ENCODE measurements at regions not wholly inside any gene's neighbourhood (a gene's known extent, or its start where the extent isn't known, plus 50 kb on each side); places are given as distances from the start of the nearest gene placed in this dataset.
A peak's percentile ranks its signal among the peaks of the same experiment; 100 is the strongest.
"Not testable (repeated sequence)": the region's sequence is repeated elsewhere in the genome, so short reads cannot be mapped to it uniquely, and the experiment has no call there.

GRCh38 chr7:66413379-66414114 lies 208.4 kb downstream of the TPST1 start:
- peak; percentile 96 to 100 for DNase-seq

GRCh38 chr7:66415659-66416265 lies 210.6 kb downstream of the TPST1 start:
- DNase-seq, result no peak

- DNase-seq, result no peak
Measured at GRCh38 chr7:66418537-66418936, 210.1 kb upstream of the KCTD7 start.

GRCh38 chr7:66419210-66419609 lies 209.5 kb upstream of the KCTD7 start:
- no peak for DNase-seq

- DNase-seq, result no peak
Measured at GRCh38 chr7:66421830-66422475, 206.7 kb upstream of the KCTD7 start.

- no peak for DNase-seq
Measured at GRCh38 chr7:66423729-66424128, 205.0 kb upstream of the KCTD7 start.

- no peak for DNase-seq
Measured at GRCh38 chr7:66426332-66426731, 202.3 kb upstream of the KCTD7 start.

- no peak for DNase-seq
Measured at GRCh38 chr7:66426996-66427395, 201.7 kb upstream of the KCTD7 start.

- no peak for DNase-seq
Measured at GRCh38 chr7:66427956-66428355, 200.7 kb upstream of the KCTD7 start.

GRCh38 chr7:66429498-66430163 lies 199.1 kb upstream of the KCTD7 start:
- no peak for DNase-seq

- DNase-seq, result peak; percentile 15 to 61
Measured at GRCh38 chr7:66430164-66430545, 198.5 kb upstream of the KCTD7 start.

GRCh38 chr7:66438703-66439405 lies 189.8 kb upstream of the KCTD7 start:
- not testable (repeated sequence) for DNase-seq

- peak; percentile 95 to 97 for DNase-seq
Measured at GRCh38 chr7:66442385-66442784, 186.3 kb upstream of the KCTD7 start.

GRCh38 chr7:66443946-66444345 lies 184.7 kb upstream of the KCTD7 start:
- DNase-seq, result no peak

- not testable (repeated sequence) for DNase-seq
Measured at GRCh38 chr7:66447007-66447406, 181.7 kb upstream of the KCTD7 start.

GRCh38 chr7:66450814-66451213 lies 177.9 kb upstream of the KCTD7 start:
- not testable (repeated sequence) for DNase-seq

- DNase-seq, result not testable (repeated sequence)
Measured at GRCh38 chr7:66451713-66452112, 177.0 kb upstream of the KCTD7 start.

GRCh38 chr7:66452165-66452564 lies 176.5 kb upstream of the KCTD7 start:
- no peak for DNase-seq

GRCh38 chr7:66453340-66453739 lies 175.3 kb upstream of the KCTD7 start:
- no peak for DNase-seq

- DNase-seq, result no peak
Measured at GRCh38 chr7:66454600-66455225, 174.0 kb upstream of the KCTD7 start.

GRCh38 chr7:66455432-66455831 lies 173.2 kb upstream of the KCTD7 start:
- DNase-seq, result not testable (repeated sequence)

- DNase-seq, result not testable (repeated sequence)
Measured at GRCh38 chr7:66456431-66456830, 172.2 kb upstream of the KCTD7 start.
